T47D (cell line): ENCODE measurements at regions not wholly inside any gene's neighbourhood (a gene's known extent, or its start where the extent isn't known, plus 50 kb on each side); places are given as distances from the start of the nearest gene placed in this dataset.

Experiments
- DNase-seq, 2 experiments: peaks; one replicate each; pipeline versions ENCODE4 v3.0.0 to v3.0.0-alpha.2; 2011 to 2012; ENCODE audit warnings: low read depth in 1 of 2, low spot score in 1 of 2
- JUND ChIP-seq: IDR thresholded peaks from 2 replicates; pipeline ENCODE4 v1.6.1; 2012; ENCODE audit warnings: low read depth
- in situ Hi-C: cut with HindIII; loops from 2 replicates; pipeline ENCODE4 v1.10.0; 2016; ENCODE audit warnings: low sequenced_read_pairs, low pct_unique_long_range_greater_than_20kb

- TF ChIP-seq JUND: no peak
- no peak for DNase-seq
- in situ Hi-C loops: no loop called here
Measured at GRCh38 chr9:129287619-129288305, 109.7 kb upstream of the IER5L start.

GRCh38 chr9:129285979-129286772, 108.1 kb upstream of the IER5L start:
- no peak for TF ChIP-seq JUND
- in situ Hi-C loops: no loop called here
- DNase-seq: no peak

- in situ Hi-C loops: no loop called here
- DNase-seq: no peak
- TF ChIP-seq JUND: no peak
Measured at GRCh38 chr9:129285382-129285781, 107.3 kb upstream of the IER5L start.

- in situ Hi-C loops: no loop called here
- no peak for DNase-seq
- no peak for TF ChIP-seq JUND
Measured at GRCh38 chr9:129284607-129285291, 106.7 kb upstream of the IER5L start.

- in situ Hi-C loops: no loop called here
- TF ChIP-seq JUND: no peak
Measured at GRCh38 chr9:129283705-129284606, 105.9 kb upstream of the IER5L start.

GRCh38 chr9:129283291-129283691, 105.2 kb upstream of the IER5L start:
- DNase-seq: no peak
- no peak for TF ChIP-seq JUND
- in situ Hi-C loops: no loop called here

More at GRCh38 chr9:129283705-129284606, 105.9 kb upstream of the IER5L start:
- DNase-seq: no peak

GRCh38 chr9:129282731-129283211, 104.7 kb upstream of the IER5L start:
- TF ChIP-seq JUND: no peak
- in situ Hi-C loops: no loop called here
- no peak for DNase-seq

- DNase-seq: peak; percentile 61
- no peak for TF ChIP-seq JUND
- in situ Hi-C loops: no loop called here
Measured at GRCh38 chr9:129282272-129282671, 104.2 kb upstream of the IER5L start.

- no peak for DNase-seq
- in situ Hi-C loops: no loop called here
- no peak for TF ChIP-seq JUND
Measured at GRCh38 chr9:129281506-129282145, 103.6 kb upstream of the IER5L start.

- no peak for DNase-seq
- in situ Hi-C loops: no loop called here
- TF ChIP-seq JUND: no peak
Measured at GRCh38 chr9:129280623-129281271, 102.7 kb upstream of the IER5L start.

GRCh38 chr9:129280236-129280622, 102.2 kb upstream of the IER5L start:
- in situ Hi-C loops: no loop called here
- no peak for DNase-seq

More at GRCh38 chr9:129280236-129280622, 102.2 kb upstream of the IER5L start:
- no peak for TF ChIP-seq JUND
